ENCODE measurements at regions not wholly inside any gene's neighbourhood (a gene's known extent, or its start where the extent isn't known, plus 50 kb on each side); places are given as distances from the start of the nearest gene placed in this dataset.

DNA sequence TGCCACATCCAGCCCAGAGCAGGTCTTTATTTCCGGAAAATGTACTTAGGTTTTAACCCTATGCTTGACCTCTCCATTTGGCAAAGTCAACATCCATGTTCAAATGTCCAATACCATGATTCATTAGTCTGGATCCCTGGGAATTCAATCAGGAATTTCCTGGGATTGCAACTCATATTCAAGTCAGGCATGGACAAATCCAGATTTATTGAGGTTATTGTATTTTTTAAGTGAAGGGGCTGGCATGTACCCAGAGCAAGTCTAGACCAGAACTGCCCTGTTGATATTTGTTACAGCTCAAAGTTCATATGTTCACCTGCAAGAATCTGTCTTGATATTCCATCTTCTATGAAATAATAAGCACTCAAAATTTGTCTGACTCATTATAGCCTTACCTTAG, 521.1 kb downstream of the ADGRL2 start:
- TF ChIP-seq YY1 (IDR thresholded peaks at IDR 0.05; ENCODE audit: low read depth, low read length) (no peak), POLR2AphosphoS5 (IDR thresholded peaks at IDR 0.05; ENCODE audit: low read length) (no peak), HDAC6 (IDR thresholded peaks at IDR 0.05; ENCODE audit: unreplicated experiment) (no peak), ETV6 (conservative IDR thresholded peaks at IDR 0.05 in 1 of 2, IDR thresholded peaks at IDR 0.05 in 1 of 2; ENCODE audit: borderline replicate concordance in 1 of 2, low read depth in 1 of 2) (no peak), POU2F2 (IDR thresholded peaks at IDR 0.05; ENCODE audit: borderline replicate concordance, low read depth, low read length) (no peak), CHD1 (IDR thresholded peaks at IDR 0.05; ENCODE audit: low read depth, low read length) (no peak), ZNF274 (IDR thresholded peaks at IDR 0.05; ENCODE audit: insufficient read depth, insufficient read length) (no peak), EZH2 (IDR thresholded peaks at IDR 0.05; ENCODE audit: borderline replicate concordance, control insufficient read depth, low read depth, low read length) (no peak), MEF2A (IDR thresholded peaks at IDR 0.05; ENCODE audit: insufficient read depth, low read depth, low read length) (no peak), POLR2A (IDR thresholded peaks at IDR 0.05; ENCODE audit: low read depth, low read length) (no peak), CHD2 (IDR thresholded peaks at IDR 0.05; ENCODE audit: borderline replicate concordance, low read depth, low read length) (no peak)
- TF ChIP-seq, protein P1, sequence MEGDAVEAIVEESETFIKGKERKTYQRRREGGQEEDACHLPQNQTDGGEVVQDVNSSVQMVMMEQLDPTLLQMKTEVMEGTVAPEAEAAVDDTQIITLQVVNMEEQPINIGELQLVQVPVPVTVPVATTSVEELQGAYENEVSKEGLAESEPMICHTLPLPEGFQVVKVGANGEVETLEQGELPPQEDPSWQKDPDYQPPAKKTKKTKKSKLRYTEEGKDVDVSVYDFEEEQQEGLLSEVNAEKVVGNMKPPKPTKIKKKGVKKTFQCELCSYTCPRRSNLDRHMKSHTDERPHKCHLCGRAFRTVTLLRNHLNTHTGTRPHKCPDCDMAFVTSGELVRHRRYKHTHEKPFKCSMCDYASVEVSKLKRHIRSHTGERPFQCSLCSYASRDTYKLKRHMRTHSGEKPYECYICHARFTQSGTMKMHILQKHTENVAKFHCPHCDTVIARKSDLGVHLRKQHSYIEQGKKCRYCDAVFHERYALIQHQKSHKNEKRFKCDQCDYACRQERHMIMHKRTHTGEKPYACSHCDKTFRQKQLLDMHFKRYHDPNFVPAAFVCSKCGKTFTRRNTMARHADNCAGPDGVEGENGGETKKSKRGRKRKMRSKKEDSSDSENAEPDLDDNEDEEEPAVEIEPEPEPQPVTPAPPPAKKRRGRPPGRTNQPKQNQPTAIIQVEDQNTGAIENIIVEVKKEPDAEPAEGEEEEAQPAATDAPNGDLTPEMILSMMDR (IDR thresholded peaks at IDR 0.05 in 2 of 3, conservative IDR thresholded peaks at IDR 0.05 in 1 of 3; ENCODE audit: control insufficient read depth in 2 of 3, extremely low read depth in 1 of 3, insufficient read depth in 1 of 3, low read depth in 3 of 3, low read length in 3 of 3), result no peak
- TF ChIP-seq, protein P2, sequence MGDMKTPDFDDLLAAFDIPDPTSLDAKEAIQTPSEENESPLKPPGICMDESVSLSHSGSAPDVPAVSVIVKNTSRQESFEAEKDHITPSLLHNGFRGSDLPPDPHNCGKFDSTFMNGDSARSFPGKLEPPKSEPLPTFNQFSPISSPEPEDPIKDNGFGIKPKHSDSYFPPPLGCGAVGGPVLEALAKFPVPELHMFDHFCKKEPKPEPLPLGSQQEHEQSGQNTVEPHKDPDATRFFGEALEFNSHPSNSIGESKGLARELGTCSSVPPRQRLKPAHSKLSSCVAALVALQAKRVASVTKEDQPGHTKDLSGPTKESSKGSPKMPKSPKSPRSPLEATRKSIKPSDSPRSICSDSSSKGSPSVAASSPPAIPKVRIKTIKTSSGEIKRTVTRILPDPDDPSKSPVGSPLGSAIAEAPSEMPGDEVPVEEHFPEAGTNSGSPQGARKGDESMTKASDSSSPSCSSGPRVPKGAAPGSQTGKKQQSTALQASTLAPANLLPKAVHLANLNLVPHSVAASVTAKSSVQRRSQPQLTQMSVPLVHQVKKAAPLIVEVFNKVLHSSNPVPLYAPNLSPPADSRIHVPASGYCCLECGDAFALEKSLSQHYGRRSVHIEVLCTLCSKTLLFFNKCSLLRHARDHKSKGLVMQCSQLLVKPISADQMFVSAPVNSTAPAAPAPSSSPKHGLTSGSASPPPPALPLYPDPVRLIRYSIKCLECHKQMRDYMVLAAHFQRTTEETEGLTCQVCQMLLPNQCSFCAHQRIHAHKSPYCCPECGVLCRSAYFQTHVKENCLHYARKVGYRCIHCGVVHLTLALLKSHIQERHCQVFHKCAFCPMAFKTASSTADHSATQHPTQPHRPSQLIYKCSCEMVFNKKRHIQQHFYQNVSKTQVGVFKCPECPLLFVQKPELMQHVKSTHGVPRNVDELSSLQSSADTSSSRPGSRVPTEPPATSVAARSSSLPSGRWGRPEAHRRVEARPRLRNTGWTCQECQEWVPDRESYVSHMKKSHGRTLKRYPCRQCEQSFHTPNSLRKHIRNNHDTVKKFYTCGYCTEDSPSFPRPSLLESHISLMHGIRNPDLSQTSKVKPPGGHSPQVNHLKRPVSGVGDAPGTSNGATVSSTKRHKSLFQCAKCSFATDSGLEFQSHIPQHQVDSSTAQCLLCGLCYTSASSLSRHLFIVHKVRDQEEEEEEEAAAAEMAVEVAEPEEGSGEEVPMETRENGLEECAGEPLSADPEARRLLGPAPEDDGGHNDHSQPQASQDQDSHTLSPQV (IDR thresholded peaks at IDR 0.05), result no peak
- TF ChIP-seq, protein P3, sequence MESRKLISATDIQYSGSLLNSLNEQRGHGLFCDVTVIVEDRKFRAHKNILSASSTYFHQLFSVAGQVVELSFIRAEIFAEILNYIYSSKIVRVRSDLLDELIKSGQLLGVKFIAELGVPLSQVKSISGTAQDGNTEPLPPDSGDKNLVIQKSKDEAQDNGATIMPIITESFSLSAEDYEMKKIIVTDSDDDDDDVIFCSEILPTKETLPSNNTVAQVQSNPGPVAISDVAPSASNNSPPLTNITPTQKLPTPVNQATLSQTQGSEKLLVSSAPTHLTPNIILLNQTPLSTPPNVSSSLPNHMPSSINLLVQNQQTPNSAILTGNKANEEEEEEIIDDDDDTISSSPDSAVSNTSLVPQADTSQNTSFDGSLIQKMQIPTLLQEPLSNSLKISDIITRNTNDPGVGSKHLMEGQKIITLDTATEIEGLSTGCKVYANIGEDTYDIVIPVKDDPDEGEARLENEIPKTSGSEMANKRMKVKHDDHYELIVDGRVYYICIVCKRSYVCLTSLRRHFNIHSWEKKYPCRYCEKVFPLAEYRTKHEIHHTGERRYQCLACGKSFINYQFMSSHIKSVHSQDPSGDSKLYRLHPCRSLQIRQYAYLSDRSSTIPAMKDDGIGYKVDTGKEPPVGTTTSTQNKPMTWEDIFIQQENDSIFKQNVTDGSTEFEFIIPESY (IDR thresholded peaks at IDR 0.05), result no peak
